NAMALWA (cell line): ENCODE measurements at regions not wholly inside any gene's neighbourhood (a gene's known extent, or its start where the extent isn't known, plus 50 kb on each side); places are given as distances from the start of the nearest gene placed in this dataset.

Source experiments
- DNase-seq: peaks from one replicate; pipeline ENCODE4 v3.0.0-alpha.2; 2015; ENCODE audit warnings: low spot score

DNA sequence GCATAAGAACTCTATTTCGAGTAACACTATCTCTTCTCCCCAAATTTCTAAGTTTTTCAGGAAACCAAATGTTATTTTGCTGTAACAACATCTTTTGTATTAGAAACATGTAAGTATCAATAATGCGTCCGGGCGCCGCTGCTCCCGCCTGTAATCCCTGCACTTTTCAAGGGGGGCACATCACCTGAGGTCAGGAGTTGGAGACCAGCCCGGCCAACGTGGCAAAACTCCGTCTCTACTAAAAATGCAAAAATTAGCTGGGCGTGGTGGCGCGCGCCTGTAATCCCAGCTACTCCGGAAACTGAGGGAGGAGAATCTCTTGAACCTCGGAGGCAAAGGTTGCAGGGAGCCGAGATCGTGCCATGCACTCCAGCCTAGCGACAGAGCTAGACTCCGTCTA is 881.1 kb upstream of the NUDT12 start:
- no peak for DNase-seq

DNA sequence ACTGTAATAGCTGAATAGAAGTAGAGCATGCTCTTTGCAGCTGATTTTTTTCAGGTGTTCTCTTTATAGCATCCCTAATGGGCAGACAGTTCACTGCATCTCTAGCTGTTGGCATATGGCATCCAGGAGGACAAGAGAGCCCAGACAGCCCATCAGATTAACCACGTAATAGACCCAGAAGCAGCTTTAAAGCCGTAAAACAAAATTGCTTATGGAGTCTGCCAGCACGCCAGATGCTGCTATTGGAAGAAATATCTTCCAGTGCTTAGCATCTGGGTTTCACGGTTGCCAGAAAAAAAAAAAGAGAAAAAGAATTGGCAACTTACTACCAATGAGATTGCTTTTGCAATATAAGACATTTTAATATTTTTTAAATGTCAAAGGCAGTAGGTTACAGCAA is 869.4 kb upstream of the NUDT12 start:
- DNase-seq, result no peak

DNA sequence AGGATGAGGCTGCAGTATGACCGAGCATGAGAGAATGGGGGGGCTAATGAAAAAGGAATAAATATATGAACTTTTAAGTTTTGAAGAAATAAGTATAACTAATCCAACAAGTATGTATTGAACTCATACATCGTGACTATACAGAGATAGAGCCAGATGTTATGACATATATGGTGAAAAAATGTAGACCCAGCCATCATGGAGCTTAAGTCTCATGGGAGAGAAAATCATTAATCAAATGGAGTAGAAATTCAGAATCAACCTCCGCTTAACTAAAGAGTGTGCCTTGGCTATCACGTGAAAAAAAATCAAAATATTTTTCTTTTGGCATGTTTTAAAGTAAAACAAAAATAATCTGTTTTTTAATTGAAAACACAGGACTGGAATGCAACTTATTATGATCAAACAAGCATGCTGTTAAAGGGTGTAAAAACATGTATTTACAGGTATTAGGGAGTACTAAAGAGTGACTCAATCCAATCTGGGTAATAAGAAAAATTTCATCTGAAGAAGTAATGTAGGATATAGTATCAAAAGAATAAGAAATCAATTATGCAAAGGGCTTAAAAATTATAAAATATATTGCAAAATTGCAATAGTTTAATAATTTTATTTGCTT is 868.5 kb upstream of the NUDT12 start:
- no peak for DNase-seq

DNA sequence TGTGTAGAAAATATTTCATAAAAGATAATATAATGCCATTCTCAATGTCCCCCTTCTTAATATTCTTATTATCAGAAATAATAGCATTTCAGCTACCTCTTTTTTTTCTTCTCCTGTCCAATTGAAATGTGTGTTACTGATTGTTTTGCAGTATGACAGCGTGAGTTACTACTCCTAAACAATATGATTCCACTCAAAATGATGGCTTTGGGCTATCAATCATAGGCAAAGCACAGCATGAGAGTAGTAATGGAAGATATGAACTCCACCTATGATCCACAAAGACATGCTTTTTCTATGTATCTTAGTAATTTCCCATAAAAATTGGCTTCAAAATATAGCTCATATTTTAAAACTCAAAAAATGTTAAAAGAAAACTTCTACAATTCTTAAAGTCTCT is 867.3 kb upstream of the NUDT12 start:
- no peak for DNase-seq

DNA sequence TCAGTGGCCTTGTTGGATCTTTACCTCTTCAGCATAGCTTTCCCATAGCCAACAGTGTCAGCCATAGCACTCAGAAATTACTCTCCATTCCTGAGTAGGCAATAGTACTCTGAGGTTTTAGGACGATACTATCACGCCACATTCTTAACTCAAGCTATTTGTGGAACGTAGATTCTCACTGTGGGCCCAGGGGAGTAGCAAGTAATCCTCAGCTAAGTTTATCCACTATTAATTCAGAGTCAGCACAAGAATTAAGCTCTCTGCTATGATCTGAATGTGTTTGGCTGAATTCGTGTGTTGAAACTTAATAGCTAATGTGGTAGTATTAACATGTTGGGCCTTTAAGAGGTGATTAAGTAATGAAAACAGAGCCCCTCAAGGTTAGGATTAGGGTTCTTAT is 858.8 kb upstream of the NUDT12 start:
- no peak for DNase-seq

DNA sequence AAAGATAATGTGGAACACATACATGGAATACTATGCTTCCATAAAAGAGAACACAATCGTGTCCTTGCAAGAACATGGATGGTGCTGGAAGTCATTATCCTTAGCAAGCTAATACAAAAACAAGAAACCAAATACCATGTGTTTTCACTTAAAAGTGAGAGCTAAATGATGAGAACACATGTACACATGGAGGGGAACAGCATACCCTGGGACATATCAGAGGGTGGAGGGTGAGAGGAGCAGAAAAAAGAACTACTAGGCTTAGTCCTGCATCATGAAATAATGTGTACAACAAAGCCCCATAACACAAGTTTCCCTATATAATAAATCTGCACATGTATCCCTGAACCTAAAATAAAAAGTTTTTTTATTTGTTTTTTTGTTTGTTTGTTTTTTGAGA is 855.5 kb upstream of the NUDT12 start:
- DNase-seq, result no peak

DNA sequence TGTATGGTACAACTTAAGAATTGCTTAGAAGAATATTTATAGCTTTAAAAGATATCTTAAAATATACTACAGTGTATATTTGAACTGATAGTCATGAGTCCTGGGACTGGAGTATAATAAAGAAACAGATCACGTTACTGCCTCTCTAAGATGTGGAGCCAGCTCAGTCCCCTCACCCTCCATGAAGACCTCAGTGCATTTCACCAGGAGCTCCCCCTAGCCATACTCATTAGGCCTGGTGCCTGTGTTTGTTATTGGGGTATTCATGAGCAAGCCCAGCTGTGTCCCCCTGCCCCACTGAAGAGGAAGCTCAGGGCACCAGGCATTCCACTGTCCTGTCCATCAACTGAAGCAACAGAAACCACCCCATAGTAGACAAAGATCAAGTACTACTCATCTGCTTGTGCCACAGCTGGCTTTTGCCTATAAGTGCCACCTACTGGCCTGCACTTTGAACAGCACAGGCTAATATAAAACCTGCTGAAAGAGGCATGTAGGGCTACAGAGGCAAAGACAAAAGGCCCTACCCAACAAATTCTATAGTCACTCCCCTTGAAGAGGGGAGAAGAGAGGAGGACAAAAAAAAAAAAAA is 850.2 kb upstream of the NUDT12 start:
- DNase-seq, result peak; percentile 71

DNA sequence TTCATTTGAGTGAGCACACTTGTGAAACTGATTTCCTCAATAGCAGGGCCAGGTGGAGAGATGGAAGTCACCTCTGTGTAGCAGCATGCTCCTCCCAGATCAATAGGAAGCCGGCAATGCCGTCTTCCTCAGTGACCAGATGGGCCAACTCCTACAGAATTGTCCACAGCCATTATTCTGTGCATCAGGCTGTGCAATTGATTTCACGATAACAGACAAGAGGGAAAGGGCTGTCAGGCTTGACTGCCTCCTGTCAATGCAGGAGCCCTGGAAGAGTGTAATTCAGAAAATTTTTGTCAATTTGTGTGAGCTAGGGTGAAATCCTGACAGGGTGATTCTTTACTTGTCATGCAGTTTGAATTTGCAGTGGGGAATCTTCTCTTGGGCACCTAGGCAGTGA is 838.4 kb upstream of the NUDT12 start:
- DNase-seq, result no peak

DNA sequence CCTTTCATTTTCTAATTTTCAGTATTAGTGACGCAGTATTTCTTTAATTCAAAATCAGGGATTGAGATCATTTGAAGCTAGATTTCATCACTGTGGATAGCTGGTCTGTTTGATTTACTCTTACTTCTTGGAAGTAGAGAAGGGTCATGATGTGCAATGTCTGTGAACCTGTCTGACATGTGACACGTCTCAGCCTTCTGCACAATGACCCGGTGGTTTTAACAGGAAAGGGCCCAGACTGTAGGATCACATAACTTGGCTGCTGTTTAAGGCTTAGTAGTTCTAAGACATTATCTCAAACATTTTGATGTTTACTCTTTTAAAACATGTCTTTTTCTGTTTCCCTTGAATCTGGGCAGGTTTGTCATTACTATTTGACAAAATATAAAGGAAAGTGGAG is 823.3 kb upstream of the NUDT12 start:
- DNase-seq, result no peak

DNA sequence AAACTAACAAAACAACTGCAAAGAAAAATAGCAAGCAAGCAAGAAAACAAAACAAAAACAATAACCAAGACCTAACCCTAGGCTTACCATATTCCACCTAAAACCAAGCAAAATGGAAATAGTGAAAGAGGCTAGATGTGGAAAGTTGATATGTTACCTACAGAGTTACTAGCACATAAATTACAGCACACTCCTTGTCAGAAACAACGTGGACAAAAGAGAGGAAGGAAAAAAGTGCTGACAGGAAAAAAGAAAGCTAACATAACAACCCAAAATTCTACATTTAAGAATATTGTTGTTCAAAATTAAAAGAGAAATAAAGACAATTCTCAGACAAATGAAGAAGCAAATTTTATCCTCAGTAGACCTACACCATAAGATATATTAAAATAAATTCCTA is 812.8 kb upstream of the NUDT12 start:
- no peak for DNase-seq

DNA sequence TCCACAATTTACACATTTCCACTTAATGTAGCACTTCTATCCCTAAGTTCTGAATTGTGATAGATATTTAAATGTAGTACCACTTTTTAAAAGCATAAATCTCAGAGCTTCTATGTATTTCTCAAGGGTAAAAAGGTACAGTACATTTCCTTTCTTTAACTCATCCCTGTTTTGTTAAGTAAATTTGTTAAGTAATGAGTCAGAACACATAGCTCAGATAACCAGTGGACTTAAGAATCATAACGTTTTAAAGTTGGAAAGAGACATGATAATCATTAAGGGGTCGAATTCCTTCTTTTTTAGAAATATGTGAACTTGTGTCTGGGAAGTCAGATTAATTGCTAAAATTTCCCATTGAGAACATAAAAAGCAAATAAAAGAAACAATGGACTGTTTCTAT is 810.2 kb upstream of the NUDT12 start:
- no peak for DNase-seq

DNA sequence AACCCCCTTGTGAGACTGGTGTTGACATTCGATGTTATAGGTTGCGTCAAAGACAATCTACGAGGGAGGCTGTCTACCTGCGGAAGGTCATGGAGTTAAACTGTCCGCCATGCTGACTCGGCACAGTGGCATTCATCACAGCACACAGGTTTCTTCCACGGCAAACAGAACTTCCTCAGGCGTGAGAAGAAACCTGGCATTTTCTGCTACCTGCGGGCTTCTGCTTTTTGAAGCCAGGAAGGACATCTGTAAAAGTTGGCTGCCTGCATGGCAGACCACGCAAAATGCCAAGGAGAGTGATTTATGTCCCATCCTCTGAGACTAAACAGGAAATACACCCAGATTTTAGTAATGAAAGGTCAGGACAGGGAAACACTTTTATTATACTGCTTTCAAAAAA is 809.8 kb upstream of the NUDT12 start:
- DNase-seq, result no peak

DNA sequence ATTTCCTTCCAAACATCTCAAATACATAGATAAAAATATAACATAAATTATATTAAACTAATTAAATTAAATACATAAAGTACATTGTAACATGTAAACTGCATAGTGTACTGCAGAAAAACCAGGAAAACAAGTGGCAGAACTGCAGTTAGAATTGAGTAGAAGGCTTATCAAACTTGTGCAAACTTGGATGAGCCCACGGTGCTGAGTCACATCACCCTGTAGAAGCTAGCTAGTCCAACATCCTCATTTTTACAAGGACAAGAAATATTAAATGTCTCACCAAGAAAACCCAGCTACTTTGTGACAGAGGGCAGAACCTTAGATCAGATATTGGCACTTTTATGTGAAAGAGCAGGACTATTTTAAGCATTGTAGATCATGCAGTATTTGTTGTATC is 807.9 kb upstream of the NUDT12 start:
- no peak for DNase-seq

DNA sequence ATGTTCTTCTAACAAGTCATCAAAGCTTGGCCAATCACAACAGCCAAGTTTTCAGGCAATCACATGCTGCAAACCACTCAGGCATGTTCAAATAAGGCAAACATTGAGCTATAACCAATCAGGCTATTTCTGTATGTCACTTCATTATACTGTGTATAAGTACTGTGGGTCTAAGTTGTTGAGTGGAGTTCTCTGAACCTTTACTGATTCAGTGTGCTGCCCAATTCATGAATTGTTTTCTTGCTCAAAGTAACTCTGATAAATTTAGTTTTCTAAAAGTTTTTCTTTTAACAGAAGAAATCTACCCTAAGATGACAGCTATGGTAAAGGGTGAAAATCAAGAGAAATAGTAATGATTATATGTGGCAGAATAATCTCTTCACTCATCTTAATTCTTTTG is 805.4 kb upstream of the NUDT12 start:
- no peak for DNase-seq

DNA sequence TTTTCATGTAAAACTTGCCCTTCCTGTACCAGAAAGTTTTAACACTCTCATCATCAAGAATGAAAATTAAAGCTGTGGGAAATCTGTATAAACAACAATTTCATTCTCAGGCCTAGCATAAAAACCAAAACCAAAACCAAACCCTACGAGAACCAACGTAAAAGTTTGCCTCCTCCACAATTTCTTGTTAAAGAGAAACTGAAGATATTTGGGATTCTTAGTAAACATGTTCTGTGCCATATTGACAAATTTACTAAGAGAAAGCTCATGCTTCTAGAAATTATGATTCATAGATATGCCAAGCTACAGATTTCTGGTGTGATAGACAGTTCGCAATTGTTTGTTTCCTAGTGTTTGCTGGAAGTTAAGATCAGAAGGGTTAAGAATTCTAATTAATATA is 801.0 kb upstream of the NUDT12 start:
- peak; percentile 34 for DNase-seq

DNA sequence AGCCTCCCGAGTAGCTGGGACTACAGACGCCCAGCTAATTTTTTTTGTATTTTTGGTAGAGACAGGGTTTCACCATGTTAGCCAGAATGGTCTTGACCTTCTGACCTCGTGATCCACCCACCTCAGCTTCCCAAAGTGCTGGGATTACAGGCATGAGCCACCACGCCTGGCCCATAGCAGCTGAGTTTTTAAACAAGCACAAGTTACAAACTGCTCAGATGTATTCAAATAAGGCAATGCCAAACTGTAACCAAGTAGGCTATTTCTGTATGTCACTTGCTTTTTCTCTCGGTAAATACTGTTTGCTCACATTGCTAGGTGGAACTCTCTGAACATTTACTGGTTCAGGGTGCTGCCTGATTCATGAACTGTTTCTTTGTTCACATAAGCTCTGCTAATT is 799.3 kb upstream of the NUDT12 start:
- DNase-seq, result peak; percentile 74

DNA sequence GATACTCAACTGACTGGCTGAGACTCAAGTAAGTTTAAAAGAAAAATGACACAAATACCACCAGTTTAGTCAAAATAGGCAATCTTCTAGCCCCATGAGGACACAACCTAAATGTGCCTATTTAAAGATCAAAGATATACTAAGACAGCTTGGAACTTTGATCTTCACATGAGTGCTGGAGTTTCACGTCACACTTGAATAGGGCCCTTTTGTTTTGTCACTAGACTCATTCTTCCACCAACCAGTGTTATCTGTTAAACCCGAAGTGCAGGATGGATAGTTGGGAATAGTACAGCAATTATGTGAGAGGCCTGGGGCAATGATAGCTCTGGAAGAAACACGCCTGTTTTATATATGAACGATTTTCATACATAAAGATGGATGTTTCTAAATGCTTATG is 792.8 kb upstream of the NUDT12 start:
- DNase-seq, result no peak

DNA sequence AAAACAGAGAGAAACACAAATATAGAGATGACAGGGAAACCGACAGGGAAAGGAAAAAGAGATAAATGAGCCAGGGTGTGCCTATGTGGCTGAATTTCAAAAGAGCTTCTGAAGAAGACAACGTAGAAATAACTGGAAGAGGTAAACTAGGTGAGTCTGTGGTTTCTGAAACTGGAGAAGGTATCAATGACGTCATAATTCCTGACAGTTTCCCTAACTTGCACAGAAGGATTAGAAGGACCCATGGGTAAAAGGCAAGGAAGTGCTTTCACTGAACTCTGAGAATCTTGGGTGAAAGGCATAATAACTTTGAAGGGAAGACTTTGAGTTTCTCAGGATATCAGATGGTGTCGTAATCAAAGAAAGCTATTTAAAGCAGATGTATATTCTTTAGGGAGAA is 790.8 kb upstream of the NUDT12 start:
- no peak for DNase-seq

DNA sequence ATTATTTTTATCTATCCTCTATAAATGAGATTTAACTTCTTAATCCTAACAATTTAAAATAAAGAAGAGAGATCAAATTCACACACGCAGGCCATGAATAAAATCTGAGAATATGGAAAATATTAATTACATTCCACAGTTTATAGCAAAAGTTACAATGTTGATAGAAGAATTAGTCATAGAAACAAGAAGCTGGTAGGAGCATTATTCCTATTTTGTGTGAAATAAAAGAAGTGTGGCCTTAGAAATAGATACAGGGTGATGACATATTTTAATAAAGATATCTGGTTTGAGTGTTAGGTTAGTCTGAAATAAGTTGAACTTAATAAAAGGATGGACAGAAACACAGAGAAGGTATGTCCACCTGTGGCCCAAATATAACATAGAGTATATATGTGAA is 790.4 kb upstream of the NUDT12 start:
- DNase-seq, result no peak

DNA sequence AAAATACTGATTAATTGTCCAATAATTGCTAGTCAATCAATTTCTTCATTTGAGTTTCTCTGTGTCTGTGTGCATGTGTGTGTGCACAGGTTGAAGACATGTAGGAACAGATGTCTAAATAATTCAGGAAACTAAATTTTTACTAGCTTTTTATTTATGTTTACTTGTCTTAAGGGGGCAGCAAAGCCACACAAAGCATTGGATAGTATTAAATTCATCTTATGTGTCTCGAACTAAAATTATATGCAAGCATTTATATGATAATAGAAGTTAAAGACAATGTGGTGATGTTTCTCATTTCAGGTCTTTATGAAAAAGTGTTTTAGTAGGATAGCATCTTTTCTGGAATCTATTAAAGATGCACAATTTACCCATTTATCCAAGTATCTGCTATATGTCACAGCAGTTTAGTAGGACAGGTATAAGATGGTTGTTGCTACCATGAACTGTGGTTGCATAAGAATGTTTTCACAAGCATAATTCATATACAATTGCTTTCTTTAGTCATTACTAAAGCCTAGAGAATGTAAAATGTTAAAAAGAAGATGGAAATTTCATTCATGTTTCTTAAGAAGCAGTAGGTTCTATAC is 784.6 kb upstream of the NUDT12 start:
- DNase-seq, result peak; percentile 67

DNA sequence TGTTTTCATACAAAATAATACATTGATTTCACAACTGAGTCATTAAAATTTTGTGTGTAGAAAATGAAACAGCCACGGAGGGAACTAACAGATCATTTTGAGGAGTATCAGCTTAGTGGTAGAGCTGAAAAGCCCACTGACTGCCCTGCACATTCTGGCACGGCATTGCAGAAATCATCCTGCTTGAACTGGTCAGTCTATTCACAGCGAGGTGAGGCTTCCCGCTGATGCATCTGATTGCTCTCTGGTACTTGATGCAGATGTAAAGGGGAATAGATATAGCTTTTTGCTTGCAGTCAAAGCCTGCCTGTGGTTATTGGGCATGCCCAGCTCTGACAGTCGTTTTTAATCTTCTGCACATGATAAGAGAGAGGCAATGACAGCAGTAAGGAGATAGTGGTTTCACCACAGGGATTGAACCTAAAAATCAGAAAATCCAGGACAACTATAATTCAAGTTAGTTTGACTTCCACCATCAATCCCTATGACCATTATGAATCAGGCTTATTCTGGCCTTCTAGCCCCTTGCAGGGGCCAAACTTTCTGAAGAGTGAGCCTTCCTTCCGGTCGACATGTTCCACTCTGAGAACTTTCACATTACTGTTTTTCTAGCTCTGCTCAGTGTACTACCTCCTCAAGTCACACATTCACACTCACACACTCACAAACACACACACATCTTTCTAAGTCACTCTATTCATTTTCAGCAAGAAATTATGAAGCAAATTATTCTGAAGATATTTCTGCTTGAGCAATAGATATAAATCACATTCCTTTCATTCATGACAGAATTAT is 782.8 kb upstream of the NUDT12 start:
- no peak for DNase-seq

DNA sequence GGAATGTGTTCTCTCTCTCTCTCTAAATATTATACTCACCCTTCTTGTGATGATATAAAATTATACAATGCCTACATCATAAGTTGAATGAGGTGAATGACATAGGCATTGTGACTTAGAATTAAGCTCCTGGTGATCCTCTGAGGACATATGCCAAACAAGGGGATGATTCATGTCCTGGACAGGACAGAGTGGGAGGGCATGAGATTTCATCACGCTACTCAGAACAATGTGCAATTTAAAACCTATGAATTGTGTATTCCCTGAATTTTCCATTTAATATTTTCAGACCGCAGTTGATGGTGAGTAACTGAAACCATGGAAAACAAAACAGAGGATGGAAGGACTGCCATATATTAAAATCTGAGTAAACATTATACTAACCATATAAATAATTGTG is 782.2 kb upstream of the NUDT12 start:
- DNase-seq, result no peak

DNA sequence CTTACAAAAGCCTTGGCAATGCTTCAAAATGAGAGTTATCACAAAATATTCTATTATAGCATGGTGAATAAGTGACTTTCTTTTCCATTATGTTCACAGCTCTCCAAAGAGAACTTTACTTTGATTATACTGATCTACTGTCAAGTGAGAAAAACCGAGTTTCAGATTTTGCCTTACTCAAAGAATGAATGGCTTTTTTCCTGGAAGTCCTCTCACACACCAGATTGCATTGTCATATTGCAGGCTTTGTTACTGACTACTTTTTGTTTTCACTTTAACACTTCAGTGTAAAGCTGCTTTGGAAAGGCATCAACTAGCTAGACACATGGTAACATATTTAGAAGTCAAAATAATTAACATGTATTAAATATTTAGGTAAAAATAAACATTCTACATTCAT is 765.2 kb upstream of the NUDT12 start:
- no peak for DNase-seq
